Head of caudate nucleus (tissue), 42 donors: ENCODE measurements at regions not wholly inside any gene's neighbourhood (a gene's known extent, or its start where the extent isn't known, plus 50 kb on each side); places are given as distances from the start of the nearest gene placed in this dataset.

Experiments used
- DNase-seq, 42 donors: peaks; one replicate each; pipeline versions ENCODE4 v3.0.0 to v3.0.0-alpha.2; 2020 to 2021; ENCODE audit warnings: mixed read lengths in 7 of 42
- intact Hi-C: fragments of 100-400 bp; cut with DNase I; formaldehyde crosslinking; loops from one replicate; pipeline ENCODE4 v1.15.0; 2022

GRCh38 chrY:21827593-21827992 is 66.7 kb downstream of the RBMY1D start:
- DNase-seq, result no peak
- intact Hi-C loops, result no loop called here
